NB4 (cell line): ENCODE measurements at regions not wholly inside any gene's neighbourhood (a gene's known extent, or its start where the extent isn't known, plus 50 kb on each side); places are given as distances from the start of the nearest gene placed in this dataset.

Source experiments
- DNase-seq: peaks from one replicate; pipeline ENCODE4 v3.0.0; 2010; ENCODE audit warnings: low read depth
- H3K4me3 ChIP-seq: one replicate; pipeline ENCODE4 v1.5.1; 2011; ENCODE audit warnings: mild to moderate bottlenecking, low read depth, low read length, moderate library complexity
- CTCF ChIP-seq: IDR thresholded peaks from one replicate; pipeline ENCODE4 v1.5.1; 2012; ENCODE audit warnings: low read depth, low read length
- MAX ChIP-seq: IDR thresholded peaks from 2 replicates; pipeline ENCODE4 v1.6.1; 2011; ENCODE audit warnings: low read depth, low read length
- MYC ChIP-seq: IDR thresholded peaks from 2 replicates; pipeline ENCODE4 v1.6.1; 2011; ENCODE audit warnings: low read depth, low read length
- POLR2A ChIP-seq: IDR thresholded peaks from 2 replicates; pipeline ENCODE4 v1.6.1; 2011; ENCODE audit warnings: mild to moderate bottlenecking; ENCODE audit not compliant: insufficient read length; ENCODE audit errors: extremely low read depth

GRCh38 chr15:95296643-95297042 lies 1033.9 kb upstream of the NR2F2 start:
- DNase-seq: peak; percentile 24
- TF ChIP-seq CTCF: no peak
- no peak for TF ChIP-seq MAX
- no peak for TF ChIP-seq MYC
- TF ChIP-seq POLR2A: no peak
- no peak overlapping the region for H3K4me3 ChIP-seq

- no peak for TF ChIP-seq CTCF
- no peak for TF ChIP-seq POLR2A
- 0 out of 2 replicates have a peak, but pooled peaks have one; percentile 14 for TF ChIP-seq MAX
- TF ChIP-seq MYC: no peak
- H3K4me3 ChIP-seq: no peak overlapping the region
- DNase-seq: peak; percentile 78
Observed at GRCh38 chr15:95298729-95299128, 1031.8 kb upstream of the NR2F2 start.

GRCh38 chr15:95300958-95301357 lies 1029.5 kb upstream of the NR2F2 start:
- TF ChIP-seq CTCF (no peak), MYC (no peak), POLR2A (no peak), MAX (no peak)
- no peak overlapping the region for H3K4me3 ChIP-seq
- no peak for DNase-seq

- H3K4me3 ChIP-seq: no peak overlapping the region
- peak; percentile 90 for DNase-seq
- TF ChIP-seq CTCF: no peak
- no peak for TF ChIP-seq MAX
- TF ChIP-seq POLR2A: no peak
- no peak for TF ChIP-seq MYC
Observed at GRCh38 chr15:95302206-95302605, 1028.3 kb upstream of the NR2F2 start.

GRCh38 chr15:95302809-95303208 lies 1027.7 kb upstream of the NR2F2 start:
- no peak overlapping the region for H3K4me3 ChIP-seq
- TF ChIP-seq CTCF (no peak), MAX (no peak), POLR2A (no peak), MYC (no peak)
- no peak for DNase-seq

- no peak overlapping the region for H3K4me3 ChIP-seq
- TF ChIP-seq MYC (no peak), CTCF (no peak), POLR2A (no peak), MAX (no peak)
Observed at GRCh38 chr15:95303713-95304112, 1026.8 kb upstream of the NR2F2 start.

More at GRCh38 chr15:95303713-95304112, 1026.8 kb upstream of the NR2F2 start:
- DNase-seq: no peak
